ENCODE measurements at regions not wholly inside any gene's neighbourhood (a gene's known extent, or its start where the extent isn't known, plus 50 kb on each side); places are given as distances from the start of the nearest gene placed in this dataset.

DNA sequence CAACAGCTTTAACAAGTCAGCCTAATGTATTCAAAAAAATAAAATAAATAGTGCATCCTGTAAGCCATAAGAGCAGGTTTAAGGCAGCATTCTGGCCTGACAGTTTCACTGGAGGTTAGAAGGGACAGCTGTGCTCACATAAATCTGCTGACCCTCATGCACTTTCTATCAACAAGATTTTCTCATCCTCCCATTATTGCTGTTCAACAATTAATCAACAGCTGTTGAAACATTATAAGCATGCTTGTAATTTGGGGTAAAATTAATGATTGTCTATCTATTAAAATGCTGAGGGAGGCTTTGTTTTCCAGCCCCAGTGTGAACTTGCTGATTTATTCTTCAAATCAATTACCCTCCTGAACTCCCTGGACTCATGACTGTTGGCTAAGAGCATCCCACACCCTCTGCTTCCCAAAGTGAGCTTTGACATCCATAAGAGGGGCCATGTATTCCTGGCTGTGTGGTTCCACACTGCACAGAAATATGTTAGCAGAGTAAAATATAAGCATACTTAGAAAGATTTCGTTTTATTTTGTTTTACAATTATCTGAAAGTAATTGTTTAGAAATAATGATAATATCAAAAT lies 492.4 kb downstream of the EFNB2 start:
- H3K36me3 ChIP-seq (ENCODE audit: control insufficient read depth, insufficient read depth, low read length) = no peaks in the 10 kb centered on the region
- no peak overlapping the region for H3K27ac ChIP-seq (ENCODE audit: insufficient read depth, low read length)
- H3K4me3 ChIP-seq (replicated peaks in 1 of 4; ENCODE audit: control extremely low read depth in 1 of 4, insufficient read depth in 1 of 4, low read depth in 3 of 4, low read length in 4 of 4) = no peak overlapping the region
- no peaks in the 10 kb centered on the region for H4K20me1 ChIP-seq (ENCODE audit: control insufficient read depth, extremely low read depth, insufficient read depth, low read length)
- no peaks in the 10 kb centered on the region for H3K9me3 ChIP-seq (ENCODE audit: control insufficient read depth, insufficient read depth, low read depth, low read length)
- H3K4me1 ChIP-seq (ENCODE audit: control insufficient read depth, extremely low read depth, insufficient read depth, low read length) = no peaks in the 10 kb centered on the region
- TF ChIP-seq, protein P1, sequence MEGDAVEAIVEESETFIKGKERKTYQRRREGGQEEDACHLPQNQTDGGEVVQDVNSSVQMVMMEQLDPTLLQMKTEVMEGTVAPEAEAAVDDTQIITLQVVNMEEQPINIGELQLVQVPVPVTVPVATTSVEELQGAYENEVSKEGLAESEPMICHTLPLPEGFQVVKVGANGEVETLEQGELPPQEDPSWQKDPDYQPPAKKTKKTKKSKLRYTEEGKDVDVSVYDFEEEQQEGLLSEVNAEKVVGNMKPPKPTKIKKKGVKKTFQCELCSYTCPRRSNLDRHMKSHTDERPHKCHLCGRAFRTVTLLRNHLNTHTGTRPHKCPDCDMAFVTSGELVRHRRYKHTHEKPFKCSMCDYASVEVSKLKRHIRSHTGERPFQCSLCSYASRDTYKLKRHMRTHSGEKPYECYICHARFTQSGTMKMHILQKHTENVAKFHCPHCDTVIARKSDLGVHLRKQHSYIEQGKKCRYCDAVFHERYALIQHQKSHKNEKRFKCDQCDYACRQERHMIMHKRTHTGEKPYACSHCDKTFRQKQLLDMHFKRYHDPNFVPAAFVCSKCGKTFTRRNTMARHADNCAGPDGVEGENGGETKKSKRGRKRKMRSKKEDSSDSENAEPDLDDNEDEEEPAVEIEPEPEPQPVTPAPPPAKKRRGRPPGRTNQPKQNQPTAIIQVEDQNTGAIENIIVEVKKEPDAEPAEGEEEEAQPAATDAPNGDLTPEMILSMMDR (conservative IDR thresholded peaks at IDR 0.05 in 1 of 2, IDR thresholded peaks at IDR 0.05 in 1 of 2; ENCODE audit: low read depth in 1 of 2, low read length in 2 of 2) = no peak
- no peak for TF ChIP-seq EZH2 (IDR thresholded peaks at IDR 0.05; ENCODE audit: low read length, missing control alignments)
- no peak for DNase-seq (ENCODE audit: low read depth in 2 of 2)
- H3K4me2 ChIP-seq (ENCODE audit: extremely low read depth, insufficient read depth, low read length) = no peak overlapping the region
- no peaks in the 10 kb centered on the region for H3K79me2 ChIP-seq (ENCODE audit: control insufficient read depth, insufficient read depth, low read length)
- no peaks in the 10 kb centered on the region for H3K27me3 ChIP-seq (ENCODE audit: control insufficient read depth, insufficient read depth, low read length)
- H3K9ac ChIP-seq (ENCODE audit: insufficient read depth, low read length) = no peak overlapping the region
- no peak overlapping the region for H2AFZ ChIP-seq (ENCODE audit: low read length)

DNA sequence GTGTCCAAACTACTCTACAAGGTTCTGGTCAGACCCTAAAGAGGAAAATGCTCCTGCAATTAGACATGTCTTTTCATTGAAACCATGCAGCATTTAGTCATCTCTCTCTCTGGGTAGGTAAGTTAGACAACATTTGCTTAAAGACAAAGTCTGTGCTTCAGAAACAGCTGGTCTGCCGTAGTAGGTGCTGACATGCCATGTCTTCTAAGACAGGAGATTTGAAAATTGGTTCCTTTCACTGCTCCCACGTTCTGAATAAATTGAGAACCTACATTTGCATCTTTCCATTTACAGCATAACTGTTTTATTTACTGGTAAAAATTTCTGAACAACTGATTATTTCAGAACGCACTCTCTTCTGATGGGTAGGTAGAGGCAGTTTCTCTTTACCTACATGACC lies 494.0 kb downstream of the EFNB2 start:
- DNase-seq (ENCODE audit: low read depth in 2 of 2) = no peak
- no peaks in the 10 kb centered on the region for H3K4me1 ChIP-seq (ENCODE audit: control insufficient read depth, extremely low read depth, insufficient read depth, low read length)
- H3K9ac ChIP-seq (ENCODE audit: insufficient read depth, low read length) = no peak overlapping the region
- no peaks in the 10 kb centered on the region for H3K79me2 ChIP-seq (ENCODE audit: control insufficient read depth, insufficient read depth, low read length)
- no peaks in the 10 kb centered on the region for H3K27me3 ChIP-seq (ENCODE audit: control insufficient read depth, insufficient read depth, low read length)
- H3K27ac ChIP-seq (ENCODE audit: insufficient read depth, low read length) = no peak overlapping the region
- no peaks in the 10 kb centered on the region for H3K36me3 ChIP-seq (ENCODE audit: control insufficient read depth, insufficient read depth, low read length)
- H3K4me3 ChIP-seq (replicated peaks in 1 of 4; ENCODE audit: control extremely low read depth in 1 of 4, insufficient read depth in 1 of 4, low read depth in 3 of 4, low read length in 4 of 4) = no peak overlapping the region
- H3K4me2 ChIP-seq (ENCODE audit: extremely low read depth, insufficient read depth, low read length) = no peak overlapping the region
- no peak overlapping the region for H2AFZ ChIP-seq (ENCODE audit: low read length)
- no peaks in the 10 kb centered on the region for H3K9me3 ChIP-seq (ENCODE audit: control insufficient read depth, insufficient read depth, low read depth, low read length)
- TF ChIP-seq EZH2 (IDR thresholded peaks at IDR 0.05; ENCODE audit: low read length, missing control alignments) = no peak
- TF ChIP-seq, protein P1 (conservative IDR thresholded peaks at IDR 0.05 in 1 of 2, IDR thresholded peaks at IDR 0.05 in 1 of 2; ENCODE audit: low read depth in 1 of 2, low read length in 2 of 2) = no peak
- H4K20me1 ChIP-seq (ENCODE audit: control insufficient read depth, extremely low read depth, insufficient read depth, low read length) = no peaks in the 10 kb centered on the region

DNA sequence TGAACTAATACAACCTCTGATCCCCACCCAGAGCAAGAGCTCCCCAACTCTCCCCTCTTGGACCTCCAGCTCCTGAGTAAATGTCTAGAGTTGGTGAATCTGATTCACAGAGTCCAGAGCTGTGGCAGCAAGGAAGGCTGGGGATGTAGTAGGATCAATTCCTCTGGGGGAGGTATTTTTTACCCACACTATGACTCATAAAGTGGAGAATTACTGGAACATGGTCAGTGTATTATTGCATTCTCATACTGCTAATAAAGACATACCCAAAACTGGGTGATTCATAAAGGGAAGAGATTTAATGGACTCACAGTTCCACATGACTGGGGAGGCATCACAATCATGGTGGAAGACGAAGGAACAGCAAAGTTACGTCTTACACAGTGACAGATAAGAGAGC lies 496.7 kb downstream of the EFNB2 start:
- H3K4me3 ChIP-seq (replicated peaks in 1 of 4; ENCODE audit: control extremely low read depth in 1 of 4, insufficient read depth in 1 of 4, low read depth in 3 of 4, low read length in 4 of 4) = no peak overlapping the region
- H3K4me1 ChIP-seq (ENCODE audit: control insufficient read depth, extremely low read depth, insufficient read depth, low read length) = no peaks in the 10 kb centered on the region

More for the DNA sequence above, 496.7 kb downstream of the EFNB2 start:
- Histone ChIP-seq H4K20me1 (ENCODE audit: control insufficient read depth, extremely low read depth, insufficient read depth, low read length) (no peaks in the 10 kb centered on the region), H3K36me3 (ENCODE audit: control insufficient read depth, insufficient read depth, low read length) (no peaks in the 10 kb centered on the region), H3K9me3 (ENCODE audit: control insufficient read depth, insufficient read depth, low read depth, low read length) (no peaks in the 10 kb centered on the region), H2AFZ (ENCODE audit: low read length) (no peak overlapping the region), H3K27me3 (ENCODE audit: control insufficient read depth, insufficient read depth, low read length) (no peaks in the 10 kb centered on the region), H3K9ac (ENCODE audit: insufficient read depth, low read length) (no peak overlapping the region), H3K4me2 (ENCODE audit: extremely low read depth, insufficient read depth, low read length) (no peak overlapping the region), H3K27ac (ENCODE audit: insufficient read depth, low read length) (no peak overlapping the region), H3K79me2 (ENCODE audit: control insufficient read depth, insufficient read depth, low read length) (no peaks in the 10 kb centered on the region)
- TF ChIP-seq EZH2 (IDR thresholded peaks at IDR 0.05; ENCODE audit: low read length, missing control alignments) = no peak
- TF ChIP-seq, protein P1 (conservative IDR thresholded peaks at IDR 0.05 in 1 of 2, IDR thresholded peaks at IDR 0.05 in 1 of 2; ENCODE audit: low read depth in 1 of 2, low read length in 2 of 2) = no peak
- DNase-seq (ENCODE audit: low read depth in 2 of 2) = peak; percentile 84 to 93
